Effector memory CD8-positive, alpha-beta T cell (primary cell): ENCODE measurements at regions not wholly inside any gene's neighbourhood (a gene's known extent, or its start where the extent isn't known, plus 50 kb on each side); places are given as distances from the start of the nearest gene placed in this dataset.
A peak's percentile ranks its signal among the peaks of the same experiment; 100 is the strongest.
"Not testable (repeated sequence)": the region's sequence is repeated elsewhere in the genome, so short reads cannot be mapped to it uniquely, and the experiment has no call there.

Experiments used
- ATAC-seq: fragments of 150-1000 bp; cut with Tn5 transposase; replicated peaks from 2 replicates; pipeline ENCODE4 v1.10.0; 2021; ENCODE audit warnings: mild to moderate bottlenecking, moderate library complexity
- DNase-seq, 3 experiments: peaks; one replicate each; pipeline ENCODE4 v3.0.0; 2021
- H3K27ac Mint-ChIP-seq, 2 donors: one replicate each; pipeline ENCODE4 v1.8.0; 2022; ENCODE audit warnings: mild to moderate bottlenecking in 2 of 2, mixed read lengths in 2 of 2, moderate library complexity in 2 of 2
- H3K27me3 Mint-ChIP-seq, 2 donors: one replicate each; pipeline ENCODE4 v1.8.0; 2022; ENCODE audit warnings: mixed read lengths in 2 of 2
- H3K36me3 Mint-ChIP-seq: one replicate; pipeline ENCODE4 v1.8.0; 2022; ENCODE audit warnings: mild to moderate bottlenecking, moderate library complexity, mixed read lengths; ENCODE audit not compliant: insufficient read depth
- H3K4me1 Mint-ChIP-seq, 2 donors: one replicate each; pipeline ENCODE4 v1.8.0; 2022; ENCODE audit warnings: low read depth in 2 of 2, mixed read lengths in 2 of 2
- H3K4me3 Mint-ChIP-seq, 2 donors: one replicate each; pipeline ENCODE4 v1.8.0; 2022; ENCODE audit warnings: mild to moderate bottlenecking in 2 of 2, mixed read lengths in 2 of 2, moderate library complexity in 2 of 2
- H3K9me3 Mint-ChIP-seq, 2 donors: one replicate each; pipeline ENCODE4 v1.8.0; 2022; ENCODE audit warnings: mixed read lengths in 2 of 2

GRCh38 chr4:1589098-1589497 lies 95.0 kb downstream of the FAM53A start:
- Mint-ChIP-seq H3K9me3 (peaks cover 6 to 7% of the 10 kb centered on the region in 2 donors), H3K36me3 (no peaks in the 10 kb centered on the region), H3K27ac (no peak overlapping the region), H3K27me3 (peaks cover 0 to 15% of the 10 kb centered on the region in 2 donors), H3K4me1 (no peaks in the 10 kb centered on the region), H3K4me3 (no peak overlapping the region)
- no peak for DNase-seq
- ATAC-seq: no peak

- Mint-ChIP-seq H3K36me3 (no peaks in the 10 kb centered on the region), H3K4me3 (no peak overlapping the region), H3K27ac (no peak overlapping the region), H3K4me1 (no peaks in the 10 kb centered on the region), H3K9me3 (peaks cover 6 to 7% of the 10 kb centered on the region in 2 donors), H3K27me3 (peaks cover 0 to 15% of the 10 kb centered on the region in 2 donors)
- ATAC-seq: no peak
- DNase-seq: no peak
These were observed 95.8 kb downstream of the FAM53A start for GRCh38 chr4:1588306-1588705.

GRCh38 chr4:1584498-1584897 lies 99.6 kb downstream of the FAM53A start:
- H3K9me3 Mint-ChIP-seq: no peaks in the 10 kb centered on the region
- H3K36me3 Mint-ChIP-seq: no peaks in the 10 kb centered on the region
- DNase-seq (no peak), ATAC-seq (no peak)
- H3K4me3 Mint-ChIP-seq: no peak overlapping the region
- H3K27ac Mint-ChIP-seq: no peak overlapping the region
- H3K27me3 Mint-ChIP-seq: peaks cover 0 to 7% of the 10 kb centered on the region in 2 donors
- peaks cover 2 to 4% of the 10 kb centered on the region in 2 donors for H3K4me1 Mint-ChIP-seq

GRCh38 chr4:1583859-1584258 lies 100.3 kb downstream of the FAM53A start:
- Mint-ChIP-seq H3K36me3 (no peaks in the 10 kb centered on the region), H3K9me3 (no peaks in the 10 kb centered on the region), H3K4me1 (peaks cover 2 to 4% of the 10 kb centered on the region in 2 donors), H3K27me3 (peaks cover 0 to 7% of the 10 kb centered on the region in 2 donors), H3K4me3 (no peak overlapping the region), H3K27ac (no peak overlapping the region)
- DNase-seq (no peak), ATAC-seq (no peak)

- H3K27me3 Mint-ChIP-seq: peaks cover 0 to 2% of the 10 kb centered on the region in 2 donors
- DNase-seq (no peak), ATAC-seq (no peak)
- peaks cover 2 to 4% of the 10 kb centered on the region in 2 donors for H3K4me1 Mint-ChIP-seq
- no peaks in the 10 kb centered on the region for H3K9me3 Mint-ChIP-seq
- no peak overlapping the region for H3K4me3 Mint-ChIP-seq
- peak overlapping the region in 1 of 2 donors; percentile 44 for H3K27ac Mint-ChIP-seq
- peaks cover 3% of the 10 kb centered on the region for H3K36me3 Mint-ChIP-seq
These were observed 100.9 kb downstream of the FAM53A start for GRCh38 chr4:1583051-1583785.

GRCh38 chr4:1582227-1582626 lies 101.9 kb downstream of the FAM53A start:
- DNase-seq: no peak
- peak overlapping the region in 1 of 2 donors; percentile 38 for H3K27ac Mint-ChIP-seq
- peaks cover 4% of the 10 kb centered on the region for H3K36me3 Mint-ChIP-seq
- no peak overlapping the region for H3K4me3 Mint-ChIP-seq
- H3K4me1 Mint-ChIP-seq: peaks cover 2 to 4% of the 10 kb centered on the region in 2 donors
- no peaks in the 10 kb centered on the region for H3K9me3 Mint-ChIP-seq
- ATAC-seq: no peak
- no peaks in the 10 kb centered on the region for H3K27me3 Mint-ChIP-seq

- H3K9me3 Mint-ChIP-seq, H3K36me3 Mint-ChIP-seq, H3K4me1 Mint-ChIP-seq, H3K27me3 Mint-ChIP-seq: not testable (repeated sequence)
- ATAC-seq (peak; percentile 65), DNase-seq (peak; percentile 92 to 94 (median 94))
- peak overlapping the region in 1 of 2 donors; percentile 37 for H3K4me3 Mint-ChIP-seq
- peak overlapping the region; percentile 3 to 38 for H3K27ac Mint-ChIP-seq
These were observed 102.8 kb downstream of the FAM53A start for GRCh38 chr4:1581164-1581894.

GRCh38 chr4:1580692-1581012 lies 103.5 kb downstream of the FAM53A start:
- H3K4me1 Mint-ChIP-seq, H3K9me3 Mint-ChIP-seq, ATAC-seq, DNase-seq, H3K27ac Mint-ChIP-seq, H3K27me3 Mint-ChIP-seq, H3K36me3 Mint-ChIP-seq, H3K4me3 Mint-ChIP-seq: not testable (repeated sequence)

GRCh38 chr4:1579901-1580691 lies 104.0 kb downstream of the FAM53A start:
- Mint-ChIP-seq H3K4me3 (peak overlapping the region; percentile 71 to 79), H3K4me1 (peaks cover 2 to 4% of the 10 kb centered on the region in 2 donors), H3K9me3 (no peaks in the 10 kb centered on the region), H3K36me3 (peaks cover 4% of the 10 kb centered on the region), H3K27me3 (no peaks in the 10 kb centered on the region), H3K27ac (peak overlapping the region; percentile 22 to 41)
- DNase-seq: peak; percentile 90 to 95 (median 90)
- ATAC-seq: peak; percentile 64

- peaks cover 2 to 4% of the 10 kb centered on the region in 2 donors for H3K4me1 Mint-ChIP-seq
- DNase-seq: peak; percentile 74 to 77 (median 76)
- no peaks in the 10 kb centered on the region for H3K9me3 Mint-ChIP-seq
- H3K27me3 Mint-ChIP-seq: no peaks in the 10 kb centered on the region
- peaks cover 4% of the 10 kb centered on the region for H3K36me3 Mint-ChIP-seq
- peak overlapping the region; percentile 71 to 79 for H3K4me3 Mint-ChIP-seq
- ATAC-seq: peak; percentile 62
- peak overlapping the region; percentile 22 to 41 for H3K27ac Mint-ChIP-seq
These were observed 104.9 kb downstream of the FAM53A start for GRCh38 chr4:1579001-1579900.

GRCh38 chr4:1578251-1578773 lies 105.8 kb downstream of the FAM53A start:
- H3K36me3 Mint-ChIP-seq: peaks cover 4% of the 10 kb centered on the region
- H3K27ac Mint-ChIP-seq: no peak overlapping the region
- H3K27me3 Mint-ChIP-seq: no peaks in the 10 kb centered on the region
- no peak for ATAC-seq
- no peak for DNase-seq
- peak overlapping the region; percentile 65 to 76 for H3K4me3 Mint-ChIP-seq
- no peaks in the 10 kb centered on the region for H3K9me3 Mint-ChIP-seq
- peaks cover 2 to 4% of the 10 kb centered on the region in 2 donors for H3K4me1 Mint-ChIP-seq

- Mint-ChIP-seq H3K27ac (no peak overlapping the region), H3K9me3 (no peaks in the 10 kb centered on the region), H3K4me1 (peaks cover 2 to 4% of the 10 kb centered on the region in 2 donors), H3K4me3 (peak overlapping the region; percentile 65 to 76), H3K36me3 (peaks cover 4% of the 10 kb centered on the region), H3K27me3 (no peaks in the 10 kb centered on the region)
- DNase-seq: no peak
- no peak for ATAC-seq
These were observed 106.3 kb downstream of the FAM53A start for GRCh38 chr4:1577822-1578217.
